SW 1271 (cell line): ENCODE measurements at regions not wholly inside any gene's neighbourhood (a gene's known extent, or its start where the extent isn't known, plus 50 kb on each side); places are given as distances from the start of the nearest gene placed in this dataset.

Experiments used
- DNase-seq, 2 experiments: peaks; one replicate each; lab custom pipeline; 2025; lab: John Stamatoyannopoulos, UW

- no peak for DNase-seq
Observed at GRCh38 chr3:127136024-127136600, 56.8 kb upstream of the PRR23E start.

- no peak for DNase-seq
Observed at GRCh38 chr3:127136706-127137105, 56.2 kb upstream of the PRR23E start.

- no peak for DNase-seq
Observed at GRCh38 chr3:127137113-127137512, 55.8 kb upstream of the PRR23E start.

GRCh38 chr3:127137757-127138536, 55.0 kb upstream of the PRR23E start:
- DNase-seq: no peak

- no peak for DNase-seq
Observed at GRCh38 chr3:127139601-127140500, 53.1 kb upstream of the PRR23E start.

GRCh38 chr3:127140501-127141460, 52.1 kb upstream of the PRR23E start:
- DNase-seq: no peak

- no peak for DNase-seq
Observed at GRCh38 chr3:127141921-127142730, 50.8 kb upstream of the PRR23E start.
